ENCODE measurements at regions not wholly inside any gene's neighbourhood (a gene's known extent, or its start where the extent isn't known, plus 50 kb on each side); places are given as distances from the start of the nearest gene placed in this dataset.

DNA sequence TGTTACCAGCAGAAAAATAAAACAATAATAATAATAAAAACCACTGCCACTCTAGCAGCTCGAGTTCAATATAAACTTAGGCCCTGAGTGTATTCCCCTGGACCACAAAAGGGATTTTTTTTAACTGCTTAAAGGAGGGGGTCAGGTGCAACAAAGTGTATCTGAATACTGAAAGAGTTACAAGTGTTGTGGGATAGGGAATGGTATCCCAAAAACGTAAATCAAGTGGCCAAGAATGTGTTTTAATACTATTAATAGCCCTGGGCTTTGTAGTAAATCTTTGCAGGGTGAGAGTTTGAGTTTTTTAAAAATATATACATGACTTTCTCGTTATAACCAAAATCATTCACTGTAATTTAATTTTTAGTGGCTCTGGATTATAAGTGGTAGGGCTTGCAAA is 860.1 kb upstream of the INTU start:
- FAIRE-seq (no peak), DNase-seq (ENCODE audit: low read depth) (peak; percentile 49)
- H3K4me3 ChIP-seq (ENCODE audit: insufficient read depth, low read depth, low read length), result no peak overlapping the region
- Mint-ChIP-seq H3K27ac (ENCODE audit: unreplicated experiment) (no peak overlapping the region), H3K27me3 (ENCODE audit: low read depth, unreplicated experiment) (no peaks in the 10 kb centered on the region), H3K36me3 (ENCODE audit: low read depth, unreplicated experiment) (no peaks in the 10 kb centered on the region), H3K4me1 (ENCODE audit: low read depth, unreplicated experiment) (peaks cover 11% of the 10 kb centered on the region), H3K9me3 (ENCODE audit: unreplicated experiment) (no peaks in the 10 kb centered on the region), H3K4me3 (ENCODE audit: unreplicated experiment) (no peak overlapping the region)
- H3K9ac ChIP-seq (ENCODE audit: low read length), result no peak overlapping the region
- no peaks in the 10 kb centered on the region for H3K36me3 ChIP-seq (ENCODE audit: insufficient read depth, low read length)
- H3K27ac ChIP-seq (ENCODE audit: low read depth, low read length), result no peak overlapping the region
- TF ChIP-seq, protein P1, sequence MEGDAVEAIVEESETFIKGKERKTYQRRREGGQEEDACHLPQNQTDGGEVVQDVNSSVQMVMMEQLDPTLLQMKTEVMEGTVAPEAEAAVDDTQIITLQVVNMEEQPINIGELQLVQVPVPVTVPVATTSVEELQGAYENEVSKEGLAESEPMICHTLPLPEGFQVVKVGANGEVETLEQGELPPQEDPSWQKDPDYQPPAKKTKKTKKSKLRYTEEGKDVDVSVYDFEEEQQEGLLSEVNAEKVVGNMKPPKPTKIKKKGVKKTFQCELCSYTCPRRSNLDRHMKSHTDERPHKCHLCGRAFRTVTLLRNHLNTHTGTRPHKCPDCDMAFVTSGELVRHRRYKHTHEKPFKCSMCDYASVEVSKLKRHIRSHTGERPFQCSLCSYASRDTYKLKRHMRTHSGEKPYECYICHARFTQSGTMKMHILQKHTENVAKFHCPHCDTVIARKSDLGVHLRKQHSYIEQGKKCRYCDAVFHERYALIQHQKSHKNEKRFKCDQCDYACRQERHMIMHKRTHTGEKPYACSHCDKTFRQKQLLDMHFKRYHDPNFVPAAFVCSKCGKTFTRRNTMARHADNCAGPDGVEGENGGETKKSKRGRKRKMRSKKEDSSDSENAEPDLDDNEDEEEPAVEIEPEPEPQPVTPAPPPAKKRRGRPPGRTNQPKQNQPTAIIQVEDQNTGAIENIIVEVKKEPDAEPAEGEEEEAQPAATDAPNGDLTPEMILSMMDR (IDR thresholded peaks at IDR 0.05; ENCODE audit: insufficient read depth, low read depth, low read length), result no peak
- no peak for TF ChIP-seq EZH2 (IDR thresholded peaks at IDR 0.05; ENCODE audit: insufficient read depth, low read length)
- H3K9me3 ChIP-seq (ENCODE audit: insufficient read depth, low read depth, low read length), result no peaks in the 10 kb centered on the region
- H3K79me2 ChIP-seq (ENCODE audit: insufficient read depth, low read length), result no peaks in the 10 kb centered on the region
- H2AFZ ChIP-seq (ENCODE audit: low read depth, low read length), result no peak overlapping the region
- no peak overlapping the region for H3K4me2 ChIP-seq (ENCODE audit: low read length)
- no peaks in the 10 kb centered on the region for H3K27me3 ChIP-seq (ENCODE audit: insufficient read depth, low read length)
- H3K4me1 ChIP-seq (ENCODE audit: insufficient read depth, low read length), result peaks cover 3% of the 10 kb centered on the region
- H4K20me1 ChIP-seq (ENCODE audit: insufficient read depth, low read length), result no peaks in the 10 kb centered on the region

DNA sequence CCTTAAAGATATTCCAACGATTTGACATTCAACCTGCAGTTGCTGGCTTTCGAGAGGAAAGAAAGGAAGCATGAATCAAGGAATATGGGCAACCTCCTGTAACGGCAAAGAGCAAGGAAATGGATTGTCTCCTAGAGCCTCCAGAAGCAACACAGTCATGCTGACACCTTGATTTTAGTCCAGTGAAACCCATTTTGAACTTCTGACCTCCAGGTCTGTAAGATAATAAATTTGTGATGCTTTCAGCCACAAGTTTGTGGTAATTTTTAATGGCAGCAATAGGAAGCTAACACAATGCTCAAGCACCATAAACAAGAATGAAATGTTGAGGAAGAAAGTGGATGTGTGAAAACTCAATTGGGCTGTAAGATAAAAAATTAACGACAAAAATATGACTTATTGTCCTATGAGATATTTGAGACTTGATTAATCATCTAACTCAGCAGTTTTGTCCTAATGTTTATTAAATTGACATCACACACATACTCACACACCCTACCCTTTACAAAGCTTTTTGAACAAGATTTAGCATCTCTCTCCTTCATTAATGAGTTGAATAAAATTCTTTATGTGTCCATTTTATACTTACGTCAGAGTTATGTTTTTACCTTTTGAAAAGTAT is 857.2 kb upstream of the INTU start:
- Mint-ChIP-seq H3K36me3 (ENCODE audit: low read depth, unreplicated experiment) (no peaks in the 10 kb centered on the region), H3K9me3 (ENCODE audit: unreplicated experiment) (no peaks in the 10 kb centered on the region), H3K4me1 (ENCODE audit: low read depth, unreplicated experiment) (peaks cover 13% of the 10 kb centered on the region), H3K27me3 (ENCODE audit: low read depth, unreplicated experiment) (no peaks in the 10 kb centered on the region), H3K27ac (ENCODE audit: unreplicated experiment) (no peak overlapping the region), H3K4me3 (ENCODE audit: unreplicated experiment) (no peak overlapping the region)
- Histone ChIP-seq H3K9me3 (ENCODE audit: insufficient read depth, low read depth, low read length) (no peaks in the 10 kb centered on the region), H3K4me2 (ENCODE audit: low read length) (no peak overlapping the region), H3K4me1 (ENCODE audit: insufficient read depth, low read length) (peaks cover 11% of the 10 kb centered on the region), H3K27ac (ENCODE audit: low read depth, low read length) (no peak overlapping the region), H2AFZ (ENCODE audit: low read depth, low read length) (no peak overlapping the region), H3K36me3 (ENCODE audit: insufficient read depth, low read length) (no peaks in the 10 kb centered on the region), H3K4me3 (ENCODE audit: insufficient read depth, low read depth, low read length) (no peak overlapping the region), H3K9ac (ENCODE audit: low read length) (no peak overlapping the region), H4K20me1 (ENCODE audit: insufficient read depth, low read length) (no peaks in the 10 kb centered on the region), H3K79me2 (ENCODE audit: insufficient read depth, low read length) (no peaks in the 10 kb centered on the region), H3K27me3 (ENCODE audit: insufficient read depth, low read length) (no peaks in the 10 kb centered on the region)
- no peak for FAIRE-seq
- no peak for DNase-seq (ENCODE audit: low read depth)
- TF ChIP-seq EZH2 (IDR thresholded peaks at IDR 0.05; ENCODE audit: insufficient read depth, low read length), result no peak

DNA sequence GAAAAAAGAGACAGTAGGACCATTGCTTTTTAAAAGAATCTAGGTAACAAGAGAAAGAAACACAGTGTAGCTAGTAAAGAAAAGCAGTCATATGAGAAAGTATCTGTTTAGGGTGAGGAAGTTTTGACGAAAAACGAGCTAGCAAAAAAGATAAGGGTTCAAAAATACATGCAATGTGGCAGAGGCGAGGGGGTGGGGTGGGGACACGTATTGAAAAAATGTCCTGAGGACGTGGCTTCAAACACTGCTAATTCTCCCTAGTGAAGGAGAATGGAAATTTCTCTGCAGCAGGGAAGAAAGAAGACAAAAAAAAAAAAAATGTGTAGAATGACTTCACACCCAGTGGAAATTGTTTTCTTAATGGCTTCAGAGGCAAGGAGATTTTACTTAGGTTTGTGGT is 856.4 kb upstream of the INTU start:
- DNase-seq (ENCODE audit: low read depth) (no peak), FAIRE-seq (no peak)
- H3K4me3 ChIP-seq (ENCODE audit: insufficient read depth, low read depth, low read length), result no peak overlapping the region
- H3K9me3 Mint-ChIP-seq (ENCODE audit: unreplicated experiment), result no peaks in the 10 kb centered on the region
- H3K9ac ChIP-seq (ENCODE audit: low read length), result no peak overlapping the region
- H3K36me3 Mint-ChIP-seq (ENCODE audit: low read depth, unreplicated experiment), result no peaks in the 10 kb centered on the region
- no peak overlapping the region for H3K27ac ChIP-seq (ENCODE audit: low read depth, low read length)
- H3K36me3 ChIP-seq (ENCODE audit: insufficient read depth, low read length), result no peaks in the 10 kb centered on the region
- H3K79me2 ChIP-seq (ENCODE audit: insufficient read depth, low read length), result no peaks in the 10 kb centered on the region
- TF ChIP-seq EZH2 (IDR thresholded peaks at IDR 0.05; ENCODE audit: insufficient read depth, low read length), result no peak
- TF ChIP-seq, protein P1 (IDR thresholded peaks at IDR 0.05; ENCODE audit: insufficient read depth, low read depth, low read length), result no peak
- H3K27me3 Mint-ChIP-seq (ENCODE audit: low read depth, unreplicated experiment), result no peaks in the 10 kb centered on the region
- peaks cover 11% of the 10 kb centered on the region for H3K4me1 ChIP-seq (ENCODE audit: insufficient read depth, low read length)
- H2AFZ ChIP-seq (ENCODE audit: low read depth, low read length), result no peak overlapping the region
- no peak overlapping the region for H3K4me2 ChIP-seq (ENCODE audit: low read length)
- no peak overlapping the region for H3K4me3 Mint-ChIP-seq (ENCODE audit: unreplicated experiment)
- H4K20me1 ChIP-seq (ENCODE audit: insufficient read depth, low read length), result no peaks in the 10 kb centered on the region
- no peaks in the 10 kb centered on the region for H3K9me3 ChIP-seq (ENCODE audit: insufficient read depth, low read depth, low read length)
- H3K27me3 ChIP-seq (ENCODE audit: insufficient read depth, low read length), result no peaks in the 10 kb centered on the region
- H3K27ac Mint-ChIP-seq (ENCODE audit: unreplicated experiment), result peak overlapping the region; percentile 87
- peaks cover 13% of the 10 kb centered on the region for H3K4me1 Mint-ChIP-seq (ENCODE audit: low read depth, unreplicated experiment)
